Sigmoid colon (tissue), 3 donors: ENCODE measurements at regions not wholly inside any gene's neighbourhood (a gene's known extent, or its start where the extent isn't known, plus 50 kb on each side); places are given as distances from the start of the nearest gene placed in this dataset.

Experiments used
- CTCF ChIP-seq, 4 experiments: fragments of 450-650 bp in 3 of 4; fragments of 200-600 bp in 1 of 4; IDR thresholded peaks; one replicate each; pipeline ENCODE4 v1.5.1; 2016 to 2019; ENCODE audit warnings: antibody characterized with exemption in 4 of 4, mild to moderate bottlenecking in 3 of 4, moderate library complexity in 2 of 4
- POLR2A ChIP-seq, 2 donors: fragments of 450-650 bp; IDR thresholded peaks; one replicate each; pipeline ENCODE4 v1.6.1; 2016; ENCODE audit warnings: antibody characterized with exemption in 2 of 2, mild to moderate bottlenecking in 2 of 2, moderate library complexity in 2 of 2

- no peak for TF ChIP-seq POLR2A (IDR thresholded peaks at IDR 0.05)
- no peak for TF ChIP-seq CTCF (IDR thresholded peaks at IDR 0.05)
Observed at GRCh38 chr14:98137131-98138025, 1134.6 kb downstream of the BCL11B start.
